HepG2 (cell line): ENCODE measurements at regions not wholly inside any gene's neighbourhood (a gene's known extent, or its start where the extent isn't known, plus 50 kb on each side); places are given as distances from the start of the nearest gene placed in this dataset.

Experiments used
- BORCS8-MEF2B ChIP-seq: sonication (generic); formaldehyde crosslinking; IDR thresholded peaks from 2 replicates; pipeline ENCODE4 v1.8.0; 2022; ENCODE audit warnings: mild to moderate bottlenecking, missing genetic modification reagents
- FOSL1 ChIP-seq: sonication (generic); formaldehyde crosslinking; IDR thresholded peaks from 2 replicates; pipeline ENCODE4 v1.9.0; 2021; ENCODE audit warnings: missing genetic modification reagents, borderline replicate concordance
- LRRFIP1 ChIP-seq: sonication (generic); formaldehyde crosslinking; conservative IDR thresholded peaks from 2 replicates; pipeline ENCODE4 v1.4.0; 2020; ENCODE audit warnings: missing genetic modification reagents
- MYPOP ChIP-seq: sonication (generic); formaldehyde crosslinking; IDR thresholded peaks from 2 replicates; pipeline ENCODE4 v1.8.1; 2023; ENCODE audit warnings: mild to moderate bottlenecking, moderate library complexity, missing genetic modification reagents
- NR1H2 ChIP-seq: sonication (generic); formaldehyde crosslinking; IDR thresholded peaks from 2 replicates; pipeline ENCODE4 v1.8.1; 2022; ENCODE audit warnings: low read depth, missing genetic modification reagents, borderline replicate concordance
- SYNCRIP ChIP-seq: fragments of 200-400 bp; formaldehyde crosslinking; IDR thresholded peaks from 2 replicates; pipeline ENCODE4 v1.6.1; 2018; ENCODE audit warnings: mild to moderate bottlenecking, low read depth, low read length; ENCODE audit not compliant: insufficient read depth
- ZNF550 ChIP-seq: sonication (generic); formaldehyde crosslinking; IDR thresholded peaks from 2 replicates; pipeline ENCODE4 v1.4.0; 2020; ENCODE audit warnings: mild to moderate bottlenecking, missing genetic modification reagents, borderline replicate concordance
- ZNF552 ChIP-seq: sonication (generic); formaldehyde crosslinking; IDR thresholded peaks from 2 replicates; pipeline ENCODE4 v1.9.0; 2022; ENCODE audit warnings: missing genetic modification reagents, mild to moderate bottlenecking, borderline replicate concordance
- ZUFSP ChIP-seq: sonication (generic); formaldehyde crosslinking; IDR thresholded peaks from 2 replicates; pipeline ENCODE4 v1.9.0; 2021; ENCODE audit warnings: missing genetic modification reagents, mild to moderate bottlenecking, borderline replicate concordance

GRCh38 chr2:209113026-209113425 lies 310.8 kb upstream of the MAP2 start (continued):
- TF ChIP-seq NR1H2 (CRISPR knock-in tag): no peak
- TF ChIP-seq BORCS8-MEF2B (CRISPR knock-in tag): no peak
- no peak for TF ChIP-seq LRRFIP1
- TF ChIP-seq ZNF552: no peak
- TF ChIP-seq ZUFSP: no peak
- no peak for TF ChIP-seq ZNF550
- no peak for TF ChIP-seq MYPOP (CRISPR knock-in tag)
- TF ChIP-seq FOSL1 (CRISPR knock-in tag): no peak
- no peak for TF ChIP-seq SYNCRIP
